Epithelial cell of proximal tubule (primary cell): ENCODE measurements at regions not wholly inside any gene's neighbourhood (a gene's known extent, or its start where the extent isn't known, plus 50 kb on each side); places are given as distances from the start of the nearest gene placed in this dataset.

Experiments
- DNase-seq: peaks from one replicate; pipeline ENCODE4 v3.0.0-alpha.2; 2011; ENCODE audit warnings: low read depth
- H3K4me3 ChIP-seq: 2 replicates; pipeline ENCODE4 v1.5.1; 2011; ENCODE audit warnings: low read depth, mild to moderate bottlenecking, low read length
- TF ChIP-seq, protein P1 (sequence below): conservative IDR thresholded peaks from 2 replicates; pipeline ENCODE4 v1.5.1; 2012; ENCODE audit warnings: low read depth, mild to moderate bottlenecking, low read length

DNA sequence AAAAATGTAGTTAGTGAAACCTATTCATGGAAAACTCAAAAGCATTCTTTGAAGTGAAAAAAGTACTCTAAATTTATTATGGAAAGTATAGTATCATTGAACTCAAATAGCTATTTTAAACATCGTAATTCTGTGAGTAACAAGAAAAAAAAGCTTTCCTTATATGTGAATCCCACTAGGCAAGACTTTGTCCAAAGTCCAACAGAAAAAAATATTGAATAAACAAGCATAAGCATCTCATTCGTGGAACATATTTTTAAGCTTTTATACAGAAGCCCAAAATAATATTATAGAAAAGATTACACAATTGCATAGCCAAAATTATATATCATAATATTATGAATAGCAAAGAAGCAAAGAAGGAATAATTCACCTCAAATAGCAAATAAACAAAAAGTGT is 79.4 kb upstream of the IFNE start:
- DNase-seq: no peak
- TF ChIP-seq, protein P1, sequence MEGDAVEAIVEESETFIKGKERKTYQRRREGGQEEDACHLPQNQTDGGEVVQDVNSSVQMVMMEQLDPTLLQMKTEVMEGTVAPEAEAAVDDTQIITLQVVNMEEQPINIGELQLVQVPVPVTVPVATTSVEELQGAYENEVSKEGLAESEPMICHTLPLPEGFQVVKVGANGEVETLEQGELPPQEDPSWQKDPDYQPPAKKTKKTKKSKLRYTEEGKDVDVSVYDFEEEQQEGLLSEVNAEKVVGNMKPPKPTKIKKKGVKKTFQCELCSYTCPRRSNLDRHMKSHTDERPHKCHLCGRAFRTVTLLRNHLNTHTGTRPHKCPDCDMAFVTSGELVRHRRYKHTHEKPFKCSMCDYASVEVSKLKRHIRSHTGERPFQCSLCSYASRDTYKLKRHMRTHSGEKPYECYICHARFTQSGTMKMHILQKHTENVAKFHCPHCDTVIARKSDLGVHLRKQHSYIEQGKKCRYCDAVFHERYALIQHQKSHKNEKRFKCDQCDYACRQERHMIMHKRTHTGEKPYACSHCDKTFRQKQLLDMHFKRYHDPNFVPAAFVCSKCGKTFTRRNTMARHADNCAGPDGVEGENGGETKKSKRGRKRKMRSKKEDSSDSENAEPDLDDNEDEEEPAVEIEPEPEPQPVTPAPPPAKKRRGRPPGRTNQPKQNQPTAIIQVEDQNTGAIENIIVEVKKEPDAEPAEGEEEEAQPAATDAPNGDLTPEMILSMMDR: no peak
- no peak overlapping the region for H3K4me3 ChIP-seq

DNA sequence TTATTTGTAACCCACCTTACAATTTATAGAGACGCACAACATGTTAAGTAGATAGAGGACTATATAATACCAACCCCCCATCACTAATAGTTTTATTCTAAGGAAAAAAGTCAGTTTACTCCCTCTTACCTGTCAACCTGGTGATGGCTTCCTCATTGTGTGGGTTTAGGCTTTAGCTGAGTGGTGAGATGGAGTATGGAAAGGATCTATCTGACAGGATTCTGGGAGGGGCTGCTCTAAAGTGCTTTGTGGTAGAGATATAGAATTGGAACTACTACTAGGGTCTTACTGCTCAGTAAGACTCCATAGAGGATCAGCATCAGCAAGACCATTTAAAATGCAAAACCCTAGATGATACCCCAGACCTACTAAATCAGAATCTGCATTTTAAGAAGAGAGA is 82.1 kb upstream of the IFNE start:
- TF ChIP-seq, protein P1: no peak
- no peak overlapping the region for H3K4me3 ChIP-seq

DNA sequence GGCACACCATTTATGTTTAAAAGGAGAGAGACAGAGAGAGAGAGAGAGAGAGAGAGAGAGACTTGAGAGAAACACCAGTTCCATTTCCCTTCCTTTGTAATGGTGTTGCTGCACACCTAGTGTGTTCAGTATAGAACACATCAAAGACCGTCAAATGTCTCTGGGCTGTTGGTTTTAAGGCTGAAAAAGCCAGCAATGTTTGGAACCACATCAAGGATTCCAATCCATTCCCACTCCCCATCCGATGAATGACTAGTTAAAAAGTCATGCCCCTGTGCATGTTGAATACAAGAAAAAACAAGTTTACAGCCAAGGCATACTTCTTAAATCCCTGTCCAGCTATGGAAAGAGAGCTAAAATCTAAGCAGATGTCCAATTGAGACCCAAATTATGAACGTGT is 83.0 kb upstream of the IFNE start:
- no peak for DNase-seq
- no peak overlapping the region for H3K4me3 ChIP-seq
- TF ChIP-seq, protein P1: no peak

More for the DNA sequence above, 82.1 kb upstream of the IFNE start:
- no peak for DNase-seq

DNA sequence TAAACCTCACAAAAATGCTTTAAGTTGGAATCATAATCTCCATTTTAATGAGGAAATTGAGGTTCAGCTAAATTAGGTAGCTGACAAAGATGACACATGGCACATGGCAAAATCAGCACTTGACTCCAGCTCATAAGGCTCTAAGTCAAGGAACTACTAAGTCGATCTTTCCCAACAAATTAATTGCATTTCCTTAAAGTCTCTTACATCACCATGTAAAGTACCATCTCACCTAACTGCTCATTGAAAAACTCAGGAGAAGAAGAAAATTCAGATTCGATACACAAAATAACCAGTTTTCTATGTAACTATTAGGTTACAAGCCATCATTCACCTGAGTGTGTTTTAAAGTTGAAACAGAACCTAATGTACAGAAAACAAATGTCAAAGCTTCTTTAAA is 85.8 kb upstream of the IFNE start:
- H3K4me3 ChIP-seq: no peak overlapping the region
- TF ChIP-seq, protein P1: no peak
- no peak for DNase-seq

DNA sequence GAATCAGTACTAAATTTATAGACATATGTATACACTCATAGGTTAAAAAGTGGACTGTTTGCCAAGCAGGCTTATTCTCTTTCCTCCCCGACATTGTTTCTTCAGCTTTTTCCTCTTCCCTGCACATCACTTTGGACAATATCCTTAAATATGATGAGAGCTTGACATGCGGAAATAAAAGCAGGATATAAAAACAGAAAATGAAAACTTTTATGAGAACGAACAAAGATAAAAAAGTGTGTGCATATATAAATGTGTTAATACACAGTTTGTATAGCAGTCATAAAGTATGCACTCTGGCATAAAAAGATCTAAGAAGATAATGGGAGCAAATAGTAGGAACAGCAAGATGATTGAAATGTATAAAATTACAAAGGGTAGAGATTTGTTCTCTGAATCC is 86.4 kb upstream of the IFNE start:
- DNase-seq: no peak
- H3K4me3 ChIP-seq: no peak overlapping the region
- TF ChIP-seq, protein P1: no peak

DNA sequence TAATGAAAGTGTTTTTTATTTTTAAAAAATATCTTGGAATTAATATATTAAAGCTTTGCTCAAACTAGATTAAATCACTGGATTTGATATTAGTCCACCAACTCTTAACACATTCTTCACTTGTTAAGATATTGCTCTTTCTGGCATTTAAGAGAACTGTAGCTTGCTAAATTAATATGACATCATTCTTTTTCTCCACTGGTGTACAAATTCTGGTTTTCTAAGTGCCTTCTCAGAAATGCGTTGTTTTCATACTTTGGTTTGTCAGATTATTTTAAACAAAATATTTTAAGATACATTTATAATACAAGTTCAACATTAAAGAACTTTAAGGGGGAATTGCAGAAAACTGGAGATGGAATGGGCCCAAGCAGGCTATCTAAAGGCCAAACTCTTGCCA is 87.6 kb upstream of the IFNE start:
- TF ChIP-seq, protein P1: no peak
- H3K4me3 ChIP-seq: no peak overlapping the region
- no peak for DNase-seq

DNA sequence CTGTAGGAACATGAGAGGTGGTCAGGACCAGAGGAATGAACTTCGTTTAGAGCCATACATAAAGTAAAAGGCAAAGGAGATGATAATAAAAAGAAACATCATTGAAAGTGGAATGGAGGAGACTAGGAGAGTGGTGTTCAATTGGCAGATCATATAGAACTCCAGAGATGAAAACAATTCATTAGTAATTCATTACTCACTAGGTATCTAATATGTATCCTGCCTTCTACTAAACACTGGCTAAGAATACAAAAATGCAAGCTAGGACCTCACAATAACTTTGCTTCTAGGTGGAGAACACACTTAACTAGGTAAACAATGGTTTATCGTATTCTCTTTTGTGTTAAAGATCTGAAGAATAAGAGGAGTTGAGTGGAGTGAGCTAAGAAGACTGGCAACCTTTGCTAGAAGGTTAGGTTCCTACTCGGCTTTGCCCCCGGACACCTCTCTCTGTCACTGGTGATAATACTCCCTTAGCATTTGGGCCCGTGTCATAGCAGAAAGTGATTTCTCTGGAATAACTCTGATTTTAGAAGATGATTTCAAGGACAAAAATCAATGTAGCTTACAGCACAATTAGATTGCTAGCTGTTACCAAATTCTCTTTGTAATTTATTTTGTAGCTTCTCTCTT is 88.6 kb upstream of the IFNE start:
- TF ChIP-seq, protein P1: no peak
- no peak overlapping the region for H3K4me3 ChIP-seq
- no peak for DNase-seq
